GM12891 (cell line): ENCODE measurements at regions not wholly inside any gene's neighbourhood (a gene's known extent, or its start where the extent isn't known, plus 50 kb on each side); places are given as distances from the start of the nearest gene placed in this dataset.

Experiments used
- PAX5 ChIP-seq: IDR thresholded peaks from 2 replicates; pipeline ENCODE4 v1.6.1; 2011; ENCODE audit warnings: low read length, moderate library complexity, mild to moderate bottlenecking; ENCODE audit not compliant: insufficient read depth, severe bottlenecking
- POLR2A ChIP-seq: IDR thresholded peaks from 2 replicates; pipeline ENCODE4 v1.6.1; 2011; ENCODE audit warnings: low read depth, low read length, control low read depth
- POLR2AphosphoS5 ChIP-seq: IDR thresholded peaks from 2 replicates; pipeline ENCODE4 v1.6.1; 2011; ENCODE audit warnings: low read depth, low read length, control low read depth
- SPI1 ChIP-seq: IDR thresholded peaks from 2 replicates; pipeline ENCODE4 v1.6.1; 2011; ENCODE audit warnings: low read depth, low read length, control low read depth
- TAF1 ChIP-seq: IDR thresholded peaks from 2 replicates; pipeline ENCODE4 v1.6.1; 2011; ENCODE audit warnings: low read depth, low read length, control low read depth

- TF ChIP-seq POLR2A (no peak), POLR2AphosphoS5 (no peak), SPI1 (no peak), TAF1 (no peak), PAX5 (no peak)
Measured at GRCh38 chr2:183541766-183542165, 417.5 kb downstream of the NUP35 start.
